GM12891 (cell line): ENCODE measurements at regions not wholly inside any gene's neighbourhood (a gene's known extent, or its start where the extent isn't known, plus 50 kb on each side); places are given as distances from the start of the nearest gene placed in this dataset.

Experiments
- PAX5 ChIP-seq: IDR thresholded peaks from 2 replicates; pipeline ENCODE4 v1.6.1; 2011; ENCODE audit warnings: low read length, moderate library complexity, mild to moderate bottlenecking; ENCODE audit not compliant: insufficient read depth, severe bottlenecking
- POLR2A ChIP-seq: IDR thresholded peaks from 2 replicates; pipeline ENCODE4 v1.6.1; 2011; ENCODE audit warnings: low read depth, low read length, control low read depth
- POLR2AphosphoS5 ChIP-seq: IDR thresholded peaks from 2 replicates; pipeline ENCODE4 v1.6.1; 2011; ENCODE audit warnings: low read depth, low read length, control low read depth
- POU2F2 ChIP-seq: IDR thresholded peaks from 2 replicates; pipeline ENCODE4 v1.6.1; 2011; ENCODE audit warnings: low read depth, mild to moderate bottlenecking, control low read depth, low read length, moderate library complexity
- SPI1 ChIP-seq: IDR thresholded peaks from 2 replicates; pipeline ENCODE4 v1.6.1; 2011; ENCODE audit warnings: low read depth, low read length, control low read depth
- TAF1 ChIP-seq: IDR thresholded peaks from 2 replicates; pipeline ENCODE4 v1.6.1; 2011; ENCODE audit warnings: low read depth, low read length, control low read depth

- TF ChIP-seq TAF1 (no peak), SPI1 (no peak), POLR2A (no peak), POLR2AphosphoS5 (no peak), POU2F2 (no peak), PAX5 (no peak)
Observed at GRCh38 chr13:39965309-39965708, 309.8 kb downstream of the COG6 start.
